HUDEP-2 (cell line): ENCODE measurements at regions not wholly inside any gene's neighbourhood (a gene's known extent, or its start where the extent isn't known, plus 50 kb on each side); places are given as distances from the start of the nearest gene placed in this dataset.
"Not testable (repeated sequence)": the region's sequence is repeated elsewhere in the genome, so short reads cannot be mapped to it uniquely, and the experiment has no call there.

ENCODE experiments used
- DNase-seq, 76 experiments: peaks; one replicate each; lab custom pipeline; 2025; ENCODE audit not compliant: unreplicated experiment in 76 of 76; lab: John Stamatoyannopoulos, UW

DNA sequence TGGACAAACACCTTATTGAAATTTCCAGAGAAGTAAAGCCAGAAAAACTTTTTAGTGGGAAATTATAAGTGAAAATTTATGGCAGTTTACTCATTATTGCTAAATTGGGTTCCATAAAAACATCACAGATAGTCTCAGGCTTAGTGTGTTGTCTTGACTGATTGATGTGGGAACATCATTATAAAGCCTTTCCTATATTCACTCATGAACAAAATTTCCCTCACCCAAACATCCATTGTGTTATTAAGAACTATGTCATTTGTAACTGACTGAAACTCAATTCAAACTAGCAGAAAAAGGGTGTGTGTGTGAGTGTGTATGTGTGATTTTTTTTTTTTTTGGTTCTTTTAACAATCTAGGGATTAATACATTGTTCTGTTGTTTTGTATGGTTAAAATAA is 143.7 kb upstream of the SEMA6A start:
- no peak for DNase-seq

DNA sequence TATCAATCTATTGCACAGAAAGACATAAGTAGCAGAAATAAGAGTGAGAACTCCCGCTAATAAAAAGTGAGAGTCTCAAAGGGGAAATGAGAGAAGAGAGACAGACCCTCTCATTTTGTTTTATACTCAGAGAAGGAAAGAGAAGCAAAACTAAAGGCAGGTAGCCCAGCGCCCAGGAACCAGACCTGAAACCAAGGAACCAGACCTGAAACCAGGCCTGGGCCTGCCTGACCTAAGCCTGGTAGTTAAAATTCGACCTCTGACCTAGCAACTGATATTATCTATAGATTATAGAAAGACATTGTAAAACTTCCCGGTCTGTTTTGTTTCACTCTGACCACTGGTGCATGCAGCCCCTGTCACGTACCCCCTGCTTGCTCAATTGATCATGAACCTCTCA is 134.5 kb upstream of the SEMA6A start:
- DNase-seq: no peak

DNA sequence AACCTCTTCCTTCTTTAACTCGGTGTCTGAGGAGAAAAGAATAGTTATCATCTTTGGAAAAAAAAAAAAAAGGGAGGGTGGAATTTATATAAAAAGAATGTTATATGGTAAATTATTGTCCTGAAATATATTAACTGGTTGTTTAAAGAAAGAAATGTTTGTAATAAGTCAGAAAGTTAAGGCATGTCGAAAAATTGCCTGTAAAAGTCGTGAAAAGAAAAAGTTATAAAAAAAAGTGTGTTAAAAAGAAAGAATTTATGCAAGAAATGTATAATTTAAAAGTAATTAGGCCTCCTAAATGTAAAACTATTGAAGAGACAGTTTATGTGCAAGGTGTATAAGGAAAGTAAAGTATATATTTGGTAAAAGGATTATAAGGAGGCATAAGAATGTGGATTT is 130.5 kb upstream of the SEMA6A start:
- DNase-seq: not testable (repeated sequence)

DNA sequence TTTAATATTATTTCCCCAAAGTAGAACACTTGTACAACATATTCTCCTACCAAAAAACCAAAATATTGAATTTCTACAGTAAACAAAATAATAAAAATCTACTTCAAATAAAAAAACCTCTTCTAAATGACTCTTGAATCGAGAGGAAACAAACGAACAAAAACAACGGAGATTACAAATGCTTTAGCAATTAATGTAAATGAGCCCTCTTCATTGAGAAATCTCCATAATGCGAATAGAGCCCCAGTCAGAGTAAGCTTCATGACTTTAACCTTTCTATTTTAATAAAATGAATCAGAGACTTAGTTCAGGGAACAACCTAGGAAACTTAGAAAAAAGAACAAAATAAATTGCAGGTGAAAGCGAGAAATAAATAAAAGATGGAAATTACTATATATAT is 129.3 kb upstream of the SEMA6A start:
- no peak for DNase-seq

- DNase-seq: no peak
Observed at GRCh38 chr5:116703328-116703727, 128.7 kb upstream of the SEMA6A start.

DNA sequence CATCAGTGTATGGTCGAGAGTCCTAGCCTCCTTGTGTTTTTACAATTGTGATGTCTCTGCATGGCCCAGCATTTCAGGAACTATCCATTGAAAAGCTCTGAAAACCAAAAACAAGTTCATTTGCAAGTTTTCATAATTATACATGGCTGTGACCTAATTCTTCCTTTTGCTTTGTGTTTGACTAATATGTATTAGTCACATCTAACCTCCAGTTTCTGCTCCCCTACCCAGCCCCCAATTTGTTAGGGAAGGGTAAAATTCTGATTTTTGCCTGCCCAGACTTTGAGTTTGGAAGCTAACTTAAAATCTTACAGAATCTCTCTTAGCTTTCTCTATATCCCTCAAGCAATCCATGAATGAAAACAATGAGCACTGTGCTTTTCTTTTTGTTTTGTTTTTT is 128.2 kb upstream of the SEMA6A start:
- no peak for DNase-seq

DNA sequence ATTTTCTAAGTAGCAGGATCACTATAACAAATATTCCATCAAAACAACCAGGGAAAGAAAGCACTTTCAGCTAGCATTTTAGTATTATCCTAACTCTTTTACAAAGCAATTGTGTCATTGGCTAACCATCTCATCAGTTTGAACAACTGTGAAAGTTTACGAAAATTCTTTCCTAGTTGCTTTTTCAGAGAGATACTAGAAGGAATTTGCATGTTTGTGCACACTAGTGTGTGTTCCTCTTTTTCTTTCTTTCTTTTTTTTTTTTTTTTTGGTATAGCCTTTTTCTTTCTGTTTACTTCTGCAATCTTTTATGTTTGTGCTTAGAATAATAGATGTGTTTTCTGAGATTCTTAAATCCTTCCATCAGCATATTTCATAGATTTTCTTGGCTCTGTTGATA is 124.7 kb upstream of the SEMA6A start:
- no peak for DNase-seq

- no peak for DNase-seq
Observed at GRCh38 chr5:116696366-116696765, 121.7 kb upstream of the SEMA6A start.

DNA sequence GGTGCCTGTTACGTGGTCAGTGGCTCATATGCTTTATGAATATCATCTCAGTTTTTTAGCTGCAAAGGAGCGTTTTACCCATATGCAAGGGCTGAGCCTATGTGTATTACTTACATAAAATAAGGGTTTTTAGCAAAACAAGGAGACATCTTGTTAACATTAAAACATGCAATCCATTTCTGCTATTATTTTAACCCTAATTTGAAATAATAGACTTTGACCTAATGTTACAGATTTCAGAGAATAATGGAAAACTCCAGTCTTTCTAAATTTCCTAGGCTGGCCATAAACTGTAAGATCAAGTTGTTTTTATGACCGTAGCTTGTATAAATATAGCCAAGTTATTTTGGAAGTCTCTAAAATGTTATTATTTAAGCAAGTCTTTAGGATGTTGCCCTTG is 121.1 kb upstream of the SEMA6A start:
- no peak for DNase-seq

DNA sequence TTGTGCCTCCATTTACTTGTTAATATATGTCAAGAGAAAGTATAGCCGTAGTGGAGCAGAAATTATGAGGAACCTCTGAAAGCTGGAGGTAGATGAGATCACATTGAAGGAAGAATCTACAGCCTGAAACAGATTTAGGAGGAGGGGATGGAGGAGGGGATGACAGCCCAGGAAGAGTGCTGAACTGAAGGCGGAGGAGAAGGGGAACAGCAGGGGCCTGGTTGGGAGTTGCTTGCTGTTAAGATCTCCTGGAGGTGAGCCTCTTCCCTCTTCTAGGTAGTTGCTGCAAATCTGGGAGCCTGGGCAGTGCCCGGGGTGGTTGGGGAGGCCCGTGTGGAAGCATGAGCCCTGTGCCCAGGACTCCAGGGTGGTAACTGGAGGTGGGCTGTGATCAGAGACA is 111.8 kb upstream of the SEMA6A start:
- DNase-seq: no peak

DNA sequence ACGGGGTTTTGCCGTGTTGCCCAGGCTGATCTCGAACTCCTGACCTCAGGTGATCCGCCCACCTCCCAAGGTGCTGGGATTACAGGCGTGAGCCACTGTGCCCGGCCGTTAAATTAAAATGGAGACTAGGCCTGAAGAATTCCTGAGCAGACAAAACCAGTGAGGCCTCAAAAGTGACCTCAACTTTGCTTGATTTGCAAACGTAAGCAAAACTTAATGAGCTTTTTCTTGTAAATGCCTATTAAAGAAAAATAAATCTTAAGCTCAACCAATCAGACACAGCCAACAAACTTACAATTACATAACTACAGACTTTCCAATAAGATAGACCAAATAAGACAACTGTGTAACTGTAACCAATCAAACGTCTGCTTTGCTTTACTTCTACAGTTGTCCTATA is 111.3 kb upstream of the SEMA6A start:
- DNase-seq: no peak

- DNase-seq: no peak
Observed at GRCh38 chr5:116685069-116685468, 110.4 kb upstream of the SEMA6A start.

DNA sequence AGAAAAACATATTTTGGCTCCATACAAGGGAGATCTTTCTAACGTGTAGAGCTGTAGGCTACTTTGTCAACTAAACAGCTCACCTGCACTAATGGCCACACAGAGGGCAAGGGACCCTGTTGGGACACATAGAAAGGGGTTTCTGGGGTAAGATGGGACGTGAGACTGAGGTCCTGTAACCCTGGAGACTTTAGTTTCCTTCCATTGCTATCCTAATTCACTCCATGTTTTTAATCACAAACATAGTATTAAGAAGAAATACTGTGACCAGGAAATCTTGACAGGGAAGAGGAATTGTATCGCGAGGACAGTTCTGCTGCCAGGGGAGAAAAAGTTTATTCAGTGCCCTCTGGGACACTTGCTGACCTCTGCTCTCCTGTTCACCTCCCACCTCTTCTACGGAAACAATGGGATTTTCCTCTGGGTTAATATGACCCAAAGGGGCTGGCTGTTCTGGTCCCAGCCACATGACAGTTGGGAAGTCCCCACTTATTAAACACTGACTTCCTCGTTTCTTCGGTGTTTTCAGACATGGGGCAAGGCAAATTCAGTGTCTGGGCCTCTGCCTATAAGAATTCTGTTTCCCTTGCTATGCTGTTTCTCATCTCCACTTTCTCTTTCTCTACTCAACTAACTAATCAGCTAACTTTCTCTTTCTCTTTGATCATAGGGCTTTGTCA is 106.9 kb upstream of the SEMA6A start:
- no peak for DNase-seq

DNA sequence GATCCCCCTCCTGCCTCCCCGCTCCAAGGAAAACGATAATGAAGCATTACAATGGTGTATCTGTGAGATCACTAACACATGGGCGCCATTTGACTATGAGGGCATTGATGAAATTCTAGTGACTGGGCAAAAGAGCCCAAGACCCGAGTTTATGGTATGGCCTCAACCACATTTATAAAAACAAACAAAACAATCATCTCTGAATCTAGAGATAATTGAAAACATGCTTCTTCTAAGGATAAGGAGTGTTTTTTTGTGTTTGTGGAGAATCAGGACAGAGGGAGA is 100.9 kb upstream of the SEMA6A start:
- no peak for DNase-seq

DNA sequence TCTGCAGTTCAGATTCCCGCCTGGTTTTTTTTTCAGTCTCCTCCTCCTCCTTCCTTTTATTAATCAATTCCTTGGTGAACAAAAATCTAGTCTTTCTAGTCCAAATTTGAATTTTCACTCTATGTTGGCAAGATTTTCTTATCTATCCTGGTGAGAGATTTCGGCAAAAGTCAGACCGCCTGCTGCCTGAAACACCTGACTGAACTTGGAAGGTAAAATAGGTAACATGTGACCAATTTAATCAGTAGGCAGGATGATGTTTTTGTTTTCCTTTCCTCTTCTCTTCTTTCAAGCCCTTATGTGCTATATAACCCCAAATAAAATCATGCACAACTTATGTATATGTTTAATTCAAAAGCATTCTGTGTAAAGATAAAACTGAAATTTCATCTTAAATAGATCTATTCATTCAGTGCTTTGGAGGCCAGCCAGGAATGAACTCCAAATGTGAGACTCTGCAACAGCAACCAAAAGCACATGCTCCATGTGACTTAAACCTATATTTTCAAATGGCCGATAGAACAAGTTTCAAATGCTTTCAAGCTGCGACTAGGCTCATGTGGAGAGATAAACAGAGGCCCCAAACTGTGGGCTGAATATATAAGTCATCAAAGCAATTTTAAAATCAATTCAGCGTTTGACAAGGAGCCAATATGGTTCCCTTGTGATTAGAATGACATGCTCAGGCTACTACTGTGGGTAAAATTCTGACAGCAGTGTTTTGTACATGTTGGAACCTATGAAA is 100.4 kb upstream of the SEMA6A start:
- no peak for DNase-seq

- DNase-seq: no peak
Observed at GRCh38 chr5:116673453-116673852, 98.8 kb upstream of the SEMA6A start.

DNA sequence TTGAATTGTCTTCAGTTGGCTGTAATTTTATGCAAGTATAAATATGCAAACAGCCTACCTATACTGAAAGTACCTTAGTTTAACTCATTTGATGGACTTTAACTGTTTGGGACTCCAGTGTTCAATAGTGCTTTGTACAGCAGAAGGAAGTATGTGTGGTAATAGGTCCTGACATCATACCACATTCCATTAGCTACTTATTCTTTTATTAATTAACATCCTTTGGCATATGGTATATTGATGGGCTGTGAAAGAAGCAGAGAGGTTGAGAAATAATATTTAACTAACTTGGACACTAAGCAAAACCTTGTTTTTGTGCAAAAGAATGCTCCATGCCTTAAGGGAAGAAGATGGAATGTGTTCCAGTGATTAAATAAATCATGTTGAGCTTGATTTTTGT is 97.6 kb upstream of the SEMA6A start:
- DNase-seq: no peak

GRCh38 chr5:116671211-116671736 is 96.7 kb upstream of the SEMA6A start:
- DNase-seq: no peak

GRCh38 chr5:116669261-116670031 is 94.8 kb upstream of the SEMA6A start:
- no peak for DNase-seq

- DNase-seq: no peak
Observed at GRCh38 chr5:116668390-116668789, 93.8 kb upstream of the SEMA6A start.

DNA sequence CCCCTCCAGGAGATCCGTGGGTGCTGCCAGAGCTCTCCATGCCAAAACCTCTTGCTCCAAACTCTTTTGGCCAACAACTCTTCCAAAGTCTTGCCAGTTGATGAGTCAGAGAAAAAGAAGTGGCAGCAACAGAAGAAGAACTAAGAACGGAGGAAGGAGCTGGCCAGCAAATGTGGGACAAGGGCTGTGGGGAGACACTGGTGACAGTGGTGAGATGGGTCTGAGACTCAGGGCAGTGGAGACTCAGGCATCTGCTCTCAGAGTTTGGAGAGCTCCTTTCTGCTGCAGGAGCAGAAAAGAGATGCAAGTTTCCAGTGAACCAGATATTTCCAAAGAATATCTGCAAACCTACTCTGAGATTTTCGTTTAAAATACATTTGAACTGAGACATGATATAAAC is 92.3 kb upstream of the SEMA6A start:
- DNase-seq: no peak

- no peak for DNase-seq
Observed at GRCh38 chr5:116664988-116665387, 90.4 kb upstream of the SEMA6A start.
